CD14-positive monocyte (primary cell): ENCODE measurements at regions not wholly inside any gene's neighbourhood (a gene's known extent, or its start where the extent isn't known, plus 50 kb on each side); places are given as distances from the start of the nearest gene placed in this dataset.

Source experiments
- DNase-seq, 3 donors: peaks; one replicate each; pipeline ENCODE4 v3.0.0-alpha.2; 2011 to 2022
- H2AFZ ChIP-seq: 2 replicates; pipeline ENCODE4 v1.6.0; 2012; ENCODE audit warnings: mild to moderate bottlenecking, low read depth, low read length, inconsistent platforms; ENCODE audit not compliant: insufficient read depth, poor library complexity, severe bottlenecking
- H3K27ac ChIP-seq, 2 donors: 1 replicate in 1 of 2; 2 replicates in 1 of 2; pipeline ENCODE4 v1.5.1; 2012 to 2013; ENCODE audit warnings: low read length in 2 of 2, control low read depth in 1 of 2, inconsistent platforms in 1 of 2, low read depth in 1 of 2, mild to moderate bottlenecking in 1 of 2
- H3K27me3 ChIP-seq, 2 donors: one replicate each; pipeline versions ENCODE4 v1.6.0 to v1.6.1; 2011 to 2013; ENCODE audit warnings: low read length in 2 of 2; ENCODE audit not compliant: control insufficient read depth in 2 of 2, insufficient read depth in 2 of 2
- H3K36me3 ChIP-seq, 2 donors: replicated peaks in 1 of 2; 1 replicate in 1 of 2; 2 replicates in 1 of 2; pipeline versions ENCODE4 v1.5.1 to v1.6.1; 2012 to 2013; ENCODE audit warnings: low read length in 2 of 2, control low read depth in 1 of 2, inconsistent platforms in 1 of 2, mild to moderate bottlenecking in 1 of 2; ENCODE audit not compliant: insufficient read depth in 2 of 2, control insufficient read depth in 1 of 2
- H3K4me1 ChIP-seq, 2 donors: 1 replicate in 1 of 2; 2 replicates in 1 of 2; pipeline versions ENCODE4 v1.5.1 to v1.6.1; 2012 to 2013; ENCODE audit warnings: low read length in 2 of 2, control low read depth in 1 of 2, inconsistent platforms in 1 of 2, mild to moderate bottlenecking in 1 of 2, moderate library complexity in 1 of 2; ENCODE audit not compliant: insufficient read depth in 2 of 2, control insufficient read depth in 1 of 2
- H3K4me2 ChIP-seq: replicated peaks from 2 replicates; pipeline ENCODE3; 2012; ENCODE audit warnings: low read length, moderate library complexity, mild to moderate bottlenecking; ENCODE audit not compliant: poor library complexity, severe bottlenecking; ENCODE audit errors: extremely low read depth
- H3K4me3 ChIP-seq, 3 experiments: fragments of 200-600 bp in 1 of 3; sonication (generic) in 1 of 3; replicated peaks in 1 of 3; 1 replicate in 2 of 3; 2 replicates in 1 of 3; pipeline ENCODE4 v1.5.1; 2011 to 2013; ENCODE audit warnings: low read length in 3 of 3, mild to moderate bottlenecking in 3 of 3, control low read depth in 2 of 3, low read depth in 2 of 3, inconsistent platforms in 1 of 3, moderate library complexity in 1 of 3
- H3K79me2 ChIP-seq: 2 replicates; pipeline ENCODE4 v1.6.0; 2012; ENCODE audit warnings: mild to moderate bottlenecking, control low read depth, inconsistent platforms, low read length, moderate library complexity; ENCODE audit not compliant: insufficient read depth
- H3K9ac ChIP-seq: 2 replicates; pipeline ENCODE4 v1.6.0; 2017; ENCODE audit warnings: low read length, mild to moderate bottlenecking; ENCODE audit not compliant: insufficient read depth, poor library complexity, severe bottlenecking
- H3K9me3 ChIP-seq, 2 donors: replicated peaks in 1 of 2; 1 replicate in 1 of 2; 2 replicates in 1 of 2; pipeline versions ENCODE4 v1.5.1 to v1.6.1; 2012 to 2013; ENCODE audit warnings: low read length in 2 of 2, control low read depth in 1 of 2; ENCODE audit not compliant: control insufficient read depth in 1 of 2, insufficient read depth in 1 of 2
- H4K20me1 ChIP-seq: 2 replicates; pipeline ENCODE4 v1.6.0; 2012; ENCODE audit warnings: mild to moderate bottlenecking, low read length, control low read depth, moderate library complexity; ENCODE audit not compliant: insufficient read depth
- H3K27ac Mint-ChIP-seq, 7 donors: one replicate each; pipeline ENCODE4 v1.8.0; 2020; ENCODE audit warnings: mild to moderate bottlenecking in 7 of 7, mixed read lengths in 7 of 7, moderate library complexity in 6 of 7, inconsistent platforms in 2 of 7
- H3K27me3 Mint-ChIP-seq, 3 donors: one replicate each; pipeline ENCODE4 v1.8.0; 2021 to 2022; ENCODE audit warnings: low read depth in 3 of 3, mild to moderate bottlenecking in 3 of 3, mixed read lengths in 3 of 3, moderate library complexity in 3 of 3, inconsistent platforms in 1 of 3
- H3K36me3 Mint-ChIP-seq, 2 donors: one replicate each; pipeline ENCODE4 v1.8.0; 2020; ENCODE audit warnings: mixed read lengths in 2 of 2, inconsistent platforms in 1 of 2, mild to moderate bottlenecking in 1 of 2
- H3K4me1 Mint-ChIP-seq: one replicate; pipeline ENCODE4 v1.8.0; 2020; ENCODE audit warnings: mild to moderate bottlenecking, mixed read lengths
- H3K4me3 Mint-ChIP-seq, 2 donors: one replicate each; pipeline ENCODE4 v1.8.0; 2020; ENCODE audit warnings: mild to moderate bottlenecking in 2 of 2, mixed read lengths in 2 of 2, moderate library complexity in 1 of 2
- H3K9me3 Mint-ChIP-seq, 7 donors: one replicate each; pipeline ENCODE4 v1.8.0; 2020 to 2022; ENCODE audit warnings: mixed read lengths in 7 of 7, mild to moderate bottlenecking in 6 of 7, moderate library complexity in 6 of 7, inconsistent platforms in 2 of 7
- CTCF ChIP-seq: fragments of 200-600 bp; IDR thresholded peaks from one replicate; pipeline ENCODE4 v1.8.0; 2022; ENCODE audit warnings: antibody characterized with exemption, mild to moderate bottlenecking
- WGBS: methylation state at CpG from one replicate; pipeline ENCODE4 v1.1.5; 2013; ENCODE audit warnings: missing lambda C conversion rate; ENCODE audit not compliant: insufficient coverage; 5-methylcytosine and 5-hydroxymethylcytosine counted together
- intact Hi-C, 2 donors: fragments of 100-400 bp; cut with micrococcal nuclease; formaldehyde crosslinking; loops; one replicate each; pipeline versions ENCODE4 v1.15.0 to v1.15.1; 2023

GRCh38 chr21:19981938-19982337, 1016.3 kb upstream of the NCAM2 start:
- Mint-ChIP-seq H3K9me3 (peaks cover 0 to 4% (median 0%) of the 10 kb centered on the region in 7 donors), H3K36me3 (no peaks in the 10 kb centered on the region), H3K27me3 (no peaks in the 10 kb centered on the region), H3K4me1 (no peaks in the 10 kb centered on the region), H3K27ac (no peak overlapping the region), H3K4me3 (no peak overlapping the region)
- Histone ChIP-seq H2AFZ (no peak overlapping the region), H3K27me3 (no peaks in the 10 kb centered on the region), H3K79me2 (no peaks in the 10 kb centered on the region), H3K36me3 (no peaks in the 10 kb centered on the region), H3K27ac (no peak overlapping the region), H3K4me2 (no peak overlapping the region), H3K4me1 (no peaks in the 10 kb centered on the region), H3K9ac (no peak overlapping the region), H3K9me3 (no peaks in the 10 kb centered on the region), H3K4me3 (no peak overlapping the region), H4K20me1 (no peaks in the 10 kb centered on the region)
- no peak for TF ChIP-seq CTCF
- DNase-seq, result no peak
- intact Hi-C loops, result no loop called here
- 60% methylated on average over 1 of the region's 4 CpGs for WGBS

- no peak overlapping the region for H3K4me3 Mint-ChIP-seq
Measured at GRCh38 chr21:19986396-19986795, 1011.8 kb upstream of the NCAM2 start.

More at GRCh38 chr21:19986396-19986795, 1011.8 kb upstream of the NCAM2 start:
- H3K27ac ChIP-seq, result no peak overlapping the region
- H3K36me3 Mint-ChIP-seq, result no peaks in the 10 kb centered on the region
- H3K4me3 ChIP-seq, result no peak overlapping the region
- H3K27ac Mint-ChIP-seq, result no peak overlapping the region
- H3K4me1 ChIP-seq, result no peaks in the 10 kb centered on the region
- H3K36me3 ChIP-seq, result no peaks in the 10 kb centered on the region
- peaks cover 0 to 4% (median 2%) of the 10 kb centered on the region in 7 donors for H3K9me3 Mint-ChIP-seq
- H4K20me1 ChIP-seq, result no peaks in the 10 kb centered on the region
- no peaks in the 10 kb centered on the region for H3K79me2 ChIP-seq
- DNase-seq, result no peak
- no peak for TF ChIP-seq CTCF
- no peaks in the 10 kb centered on the region for H3K4me1 Mint-ChIP-seq
- no peak overlapping the region for H3K9ac ChIP-seq
- intact Hi-C loops, result no loop called here
- H2AFZ ChIP-seq, result no peak overlapping the region
- no peaks in the 10 kb centered on the region for H3K27me3 ChIP-seq
- H3K4me2 ChIP-seq, result no peak overlapping the region
- H3K27me3 Mint-ChIP-seq, result no peaks in the 10 kb centered on the region
- no CpG with 5 or more reads among the region's 2 CpGs for WGBS
- no peaks in the 10 kb centered on the region for H3K9me3 ChIP-seq
